ENCODE measurements at regions not wholly inside any gene's neighbourhood (a gene's known extent, or its start where the extent isn't known, plus 50 kb on each side); places are given as distances from the start of the nearest gene placed in this dataset.

DNA sequence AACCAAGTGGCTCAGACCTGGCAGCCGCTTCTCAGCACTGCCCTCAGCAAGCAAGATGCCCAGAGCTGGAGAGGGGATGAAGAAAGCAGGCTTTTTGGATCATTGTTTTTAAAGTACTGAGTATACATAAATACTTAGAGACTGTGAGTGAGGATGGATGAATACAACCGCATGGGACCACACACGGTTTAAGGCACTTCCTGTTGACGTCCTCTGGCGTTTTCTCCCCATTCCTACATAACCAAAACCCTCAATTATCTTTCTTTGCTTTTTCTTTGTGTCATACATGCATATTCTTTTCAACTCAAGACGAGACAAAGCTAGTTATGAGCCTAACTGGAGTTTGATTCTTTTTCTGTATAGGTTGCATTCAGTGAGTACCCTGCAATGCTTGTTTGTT lies 198.4 kb downstream of the GALR1 start:
- DNase-seq: no peak

DNA sequence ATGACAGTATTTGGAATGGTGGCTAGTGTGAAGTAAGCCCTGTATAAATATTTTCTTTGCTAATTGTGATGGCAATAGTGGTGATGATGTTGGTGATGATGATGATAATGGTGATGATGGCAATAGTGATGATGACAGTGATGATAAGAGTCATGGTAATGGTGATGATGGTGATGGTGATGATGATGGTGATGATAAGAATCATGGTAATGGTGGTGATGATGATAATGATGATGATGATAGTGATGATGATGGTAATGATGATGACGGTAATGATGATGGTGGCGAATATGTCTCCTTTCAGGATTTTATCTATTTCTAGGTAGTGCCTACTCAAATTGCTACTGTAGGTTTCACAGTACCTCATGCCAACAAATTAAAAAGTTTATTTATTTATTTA lies 205.4 kb downstream of the GALR1 start:
- DNase-seq: no peak

DNA sequence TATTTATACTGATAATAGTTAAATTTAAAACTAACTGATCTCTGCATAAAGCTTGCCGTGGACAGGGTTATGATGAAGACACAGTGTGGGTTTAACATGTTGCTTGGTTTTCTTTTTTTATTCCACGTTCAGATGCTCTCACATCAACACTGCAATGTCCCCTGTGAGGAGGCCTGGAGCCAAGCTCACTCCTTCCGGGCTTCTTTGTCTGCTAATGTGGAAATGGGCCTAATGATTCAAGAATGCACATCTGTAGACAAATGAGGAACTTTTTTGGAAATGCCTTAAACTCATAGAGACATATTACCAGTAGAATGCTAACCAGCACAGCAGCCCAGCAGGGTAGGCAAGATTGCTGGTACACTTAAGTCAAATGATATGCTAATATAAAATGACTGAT lies 208.0 kb downstream of the GALR1 start:
- DNase-seq: no peak

DNA sequence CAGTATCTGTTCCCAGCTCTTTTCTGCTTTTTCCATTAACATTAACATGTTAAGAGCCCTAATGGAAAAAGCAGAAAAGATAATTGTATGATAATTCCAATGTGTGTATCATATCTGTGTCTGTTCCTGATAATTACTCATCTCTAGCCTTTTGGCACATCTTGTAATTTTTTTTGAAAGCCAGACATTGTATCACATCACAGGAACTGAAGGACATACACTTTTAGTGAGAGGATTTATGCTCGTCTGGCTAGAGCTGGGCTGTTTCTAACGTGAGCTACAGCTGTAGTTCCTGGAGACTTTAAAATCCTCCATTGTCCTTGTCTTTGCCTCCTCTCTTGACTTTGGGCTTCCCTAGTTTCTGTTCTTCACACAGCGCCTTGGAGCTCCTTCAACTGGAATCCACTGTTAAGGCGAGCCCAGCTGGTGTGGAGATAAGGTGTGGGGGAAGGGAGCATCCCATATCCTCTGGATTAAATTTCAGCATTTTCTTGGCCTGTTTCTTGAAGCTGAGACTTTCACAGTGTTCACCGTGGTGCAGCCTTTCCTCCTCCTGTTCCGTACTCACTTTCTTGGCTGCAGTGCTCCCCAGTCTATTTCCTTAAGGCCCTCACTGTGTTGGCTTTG lies 211.5 kb downstream of the GALR1 start:
- DNase-seq: no peak

DNA sequence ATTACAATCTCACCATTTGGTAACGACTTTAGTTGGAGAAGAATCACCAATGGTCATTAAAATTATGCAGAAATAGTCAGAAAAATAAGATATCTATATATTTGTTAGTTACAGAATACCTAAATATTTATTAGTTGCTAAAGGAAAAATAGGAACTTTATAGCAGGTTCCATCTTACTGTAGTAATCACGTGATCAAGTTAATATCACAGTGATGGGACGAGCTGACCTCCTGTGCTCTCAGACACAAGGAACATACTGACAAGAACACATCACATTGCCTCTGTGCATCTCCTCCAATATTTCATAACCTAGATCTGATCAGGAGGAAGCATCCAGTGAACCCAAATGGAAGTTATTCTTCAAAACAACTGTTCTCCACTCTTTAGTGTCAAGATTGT lies 215.3 kb downstream of the GALR1 start:
- DNase-seq: no peak

DNA sequence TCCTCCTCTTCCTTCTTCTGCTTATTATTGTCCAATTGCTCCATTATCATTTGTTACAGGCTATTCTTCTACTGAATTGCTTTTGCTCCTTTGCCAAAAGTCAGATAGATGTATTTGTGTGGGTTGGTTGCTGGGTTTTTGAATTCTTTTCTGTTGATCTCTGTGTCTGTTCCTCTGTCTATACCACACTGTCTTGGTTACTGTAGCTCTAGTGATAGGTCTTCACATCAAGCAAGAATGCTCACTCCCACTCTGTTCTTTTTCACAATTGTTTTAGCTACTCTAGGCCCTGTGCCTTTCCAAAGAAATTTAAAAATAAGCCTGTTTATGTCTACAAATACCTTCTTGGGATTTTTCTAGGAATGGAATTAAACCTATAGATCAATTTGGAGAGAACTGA lies 217.2 kb downstream of the GALR1 start:
- no peak for DNase-seq

DNA sequence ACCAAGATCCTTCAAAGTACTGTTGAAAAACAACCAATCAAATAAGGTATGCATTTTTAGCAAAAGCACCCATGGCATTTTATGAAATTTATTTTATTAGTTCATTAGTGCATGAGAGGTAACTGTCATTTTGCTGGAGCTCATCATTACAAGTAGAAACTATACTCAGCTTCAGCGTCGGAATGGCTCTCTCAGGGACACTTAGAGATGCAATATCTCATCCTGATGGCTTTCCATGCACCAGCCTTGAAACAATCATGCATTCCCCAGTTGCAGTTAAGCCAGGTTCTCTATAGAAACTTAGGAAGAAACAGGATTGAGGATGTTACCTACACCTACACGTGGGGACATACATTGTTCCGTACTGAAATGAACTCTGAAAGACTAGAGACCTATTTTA lies 219.5 kb downstream of the GALR1 start:
- DNase-seq: no peak

DNA sequence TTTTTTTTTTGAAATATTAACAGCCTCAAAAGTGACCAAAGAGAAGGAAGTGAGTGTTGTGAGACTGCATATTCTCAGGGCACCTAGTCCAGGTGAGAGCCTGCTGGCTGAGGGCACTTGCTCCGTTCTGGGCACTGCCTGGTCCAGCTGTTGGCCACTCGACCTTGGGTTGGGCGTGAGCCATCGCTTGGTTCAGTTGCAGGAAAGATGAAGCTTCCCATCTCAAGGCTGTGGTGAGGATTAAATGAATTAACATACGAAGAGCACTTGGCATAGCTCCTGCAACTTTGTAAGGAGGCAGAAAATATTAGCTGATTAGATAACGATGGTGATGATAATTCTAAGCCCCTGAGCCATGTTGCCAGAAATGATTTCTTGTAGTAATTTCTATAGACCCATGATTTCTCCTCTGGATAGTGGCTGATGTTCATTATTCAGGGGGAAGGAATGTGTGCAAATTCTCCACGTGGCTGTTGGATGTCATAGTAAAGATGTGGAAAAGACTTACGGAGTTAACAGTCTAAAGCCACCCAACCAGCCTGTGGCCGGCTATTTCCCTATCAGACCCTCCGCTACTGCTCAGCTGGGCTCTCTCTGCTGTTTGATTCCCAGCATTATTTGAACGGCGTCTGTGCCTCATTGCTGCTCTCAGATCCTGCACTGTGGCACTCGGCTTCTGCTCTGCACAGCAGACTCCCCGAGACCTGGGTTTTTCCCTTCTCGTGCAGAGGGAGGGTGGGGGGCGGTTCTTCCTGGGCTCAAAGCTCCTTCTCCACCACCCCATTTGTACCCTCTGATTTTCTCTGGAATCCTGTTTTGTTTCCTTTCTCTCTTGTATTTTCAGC lies 221.1 kb downstream of the GALR1 start:
- DNase-seq: no peak

DNA sequence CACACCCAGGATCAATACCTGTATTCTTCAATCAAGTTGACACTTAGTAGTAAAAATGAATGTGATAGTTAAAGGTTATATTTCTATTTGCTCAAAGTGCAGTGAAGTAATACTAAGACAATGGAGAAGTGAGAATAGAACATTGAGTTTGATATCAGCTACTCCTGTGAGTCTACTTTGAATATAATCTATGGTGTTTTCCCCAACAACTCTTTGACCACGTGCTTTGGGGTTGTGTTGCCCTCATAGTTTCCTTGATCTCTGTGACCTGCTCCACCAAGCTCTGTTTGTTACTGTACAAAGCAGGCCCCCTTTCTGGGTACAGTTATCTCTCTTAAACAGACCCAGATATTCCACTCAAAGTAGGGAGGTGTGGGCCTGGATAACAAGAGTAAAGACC lies 222.9 kb downstream of the GALR1 start:
- DNase-seq: no peak

DNA sequence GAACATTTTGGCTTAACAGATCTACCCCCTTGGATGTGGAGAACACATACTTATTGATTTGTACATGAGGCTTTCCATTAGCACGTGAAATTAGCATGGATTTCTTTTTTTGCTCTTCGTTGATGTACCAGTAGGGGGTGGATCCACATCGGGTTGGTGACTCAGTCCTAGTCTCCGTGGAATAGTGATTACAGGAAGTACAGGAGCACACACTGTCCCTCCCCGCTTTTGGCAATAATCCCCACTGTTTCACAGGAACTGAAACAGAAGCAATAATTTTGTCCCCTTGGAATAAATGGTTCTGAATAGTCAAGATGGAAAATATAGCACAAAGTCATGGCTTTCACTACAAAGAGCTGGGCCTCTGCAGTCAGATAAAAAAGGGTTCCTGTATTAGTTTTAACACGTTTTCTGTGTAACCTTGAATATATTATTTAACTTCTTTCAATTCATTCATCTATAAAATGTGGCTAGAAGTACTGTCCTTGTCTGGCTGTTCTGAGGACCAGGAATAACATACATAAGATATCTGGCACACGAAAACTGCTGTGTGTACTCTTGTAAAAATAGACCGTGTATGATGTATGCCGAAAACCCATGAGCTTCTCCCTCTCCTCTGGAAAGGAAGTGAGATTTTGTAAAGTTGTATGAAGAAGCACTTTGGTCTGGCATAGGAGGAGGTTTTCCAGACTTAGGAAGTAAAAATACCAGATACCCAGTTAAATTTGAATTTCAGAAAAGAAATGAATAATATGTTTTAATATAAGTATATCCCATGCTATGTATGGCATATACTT lies 229.2 kb downstream of the GALR1 start:
- no peak for DNase-seq

DNA sequence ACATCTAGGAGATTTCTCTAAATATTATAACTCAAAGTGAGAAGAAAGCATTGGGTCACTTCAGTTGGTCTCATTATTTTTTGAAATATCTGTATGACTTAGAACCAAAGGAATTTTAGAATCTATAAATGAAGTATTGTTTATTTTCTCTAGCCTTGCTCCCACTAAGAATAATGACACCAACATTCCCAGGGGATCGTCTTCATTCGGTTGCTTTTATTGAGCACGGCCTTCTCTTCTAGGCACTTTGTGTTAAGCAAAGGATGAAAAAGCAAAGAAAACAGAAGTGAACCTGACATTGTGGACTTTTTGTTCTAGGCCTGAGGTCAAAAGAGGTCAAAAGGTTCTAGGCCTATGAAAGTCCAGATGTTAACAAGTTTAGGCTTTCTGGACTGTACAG lies 231.9 kb downstream of the GALR1 start:
- no peak for DNase-seq

DNA sequence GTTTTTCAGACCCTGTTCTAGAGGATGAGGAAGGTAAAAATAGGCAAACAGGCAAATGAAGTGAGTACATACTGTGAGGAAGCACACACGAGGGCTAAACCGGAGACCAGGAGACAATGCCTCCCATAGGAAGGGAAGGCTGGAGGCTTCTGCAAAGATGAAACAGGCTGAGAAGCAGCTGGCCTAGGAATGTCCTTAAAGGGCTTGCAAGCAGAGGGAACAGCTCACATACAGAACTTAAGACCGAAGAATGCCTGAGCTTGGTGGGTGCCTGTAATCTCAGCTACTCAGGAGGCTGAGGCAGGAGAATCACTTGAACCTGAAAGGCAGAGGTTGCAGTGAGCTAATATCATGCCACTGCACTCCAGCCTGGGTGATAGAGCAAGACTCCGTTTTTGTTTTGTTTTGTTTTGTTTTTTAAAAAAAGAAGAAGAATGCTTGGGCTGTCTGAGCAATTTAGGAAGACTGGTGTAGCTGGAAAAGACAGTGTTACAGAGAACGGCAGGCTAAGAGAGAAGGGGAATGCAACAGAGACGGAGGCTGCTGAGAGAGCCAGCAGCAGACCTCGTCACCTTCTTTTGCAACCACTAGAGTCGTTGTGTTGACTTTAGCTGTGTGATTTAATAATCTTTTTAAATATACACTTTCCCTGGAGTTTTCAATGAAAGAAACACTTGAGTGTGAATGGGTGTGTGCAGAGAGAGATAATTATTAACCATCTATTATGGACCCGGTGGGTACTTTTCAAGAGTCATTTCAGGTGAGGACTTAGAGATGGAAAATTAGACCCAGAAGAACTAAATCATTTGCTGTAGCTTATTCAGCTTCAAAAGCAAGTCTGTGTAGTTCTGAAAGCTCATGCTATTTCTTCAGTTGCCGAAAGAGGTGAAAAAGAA lies 232.8 kb downstream of the GALR1 start:
- no peak for DNase-seq

DNA sequence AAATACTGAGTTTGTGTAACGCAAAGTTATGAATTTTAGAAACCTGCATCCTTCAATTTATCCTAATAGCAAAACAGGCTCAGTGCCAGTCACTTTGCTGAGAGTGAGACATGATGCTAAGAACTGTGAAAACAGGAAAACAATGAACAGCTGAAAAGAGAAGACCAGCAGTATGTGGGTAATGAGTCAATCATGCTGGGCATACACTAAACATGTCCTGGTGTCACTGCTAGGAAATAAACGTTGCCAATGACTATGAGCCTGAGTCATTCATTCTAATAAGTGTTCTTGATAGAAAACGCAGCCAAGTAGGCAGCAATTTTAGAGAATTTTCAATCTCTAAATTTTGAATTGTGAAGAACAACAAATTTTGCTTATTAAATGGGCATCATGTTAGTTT lies 237.3 kb downstream of the GALR1 start:
- no peak for DNase-seq

DNA sequence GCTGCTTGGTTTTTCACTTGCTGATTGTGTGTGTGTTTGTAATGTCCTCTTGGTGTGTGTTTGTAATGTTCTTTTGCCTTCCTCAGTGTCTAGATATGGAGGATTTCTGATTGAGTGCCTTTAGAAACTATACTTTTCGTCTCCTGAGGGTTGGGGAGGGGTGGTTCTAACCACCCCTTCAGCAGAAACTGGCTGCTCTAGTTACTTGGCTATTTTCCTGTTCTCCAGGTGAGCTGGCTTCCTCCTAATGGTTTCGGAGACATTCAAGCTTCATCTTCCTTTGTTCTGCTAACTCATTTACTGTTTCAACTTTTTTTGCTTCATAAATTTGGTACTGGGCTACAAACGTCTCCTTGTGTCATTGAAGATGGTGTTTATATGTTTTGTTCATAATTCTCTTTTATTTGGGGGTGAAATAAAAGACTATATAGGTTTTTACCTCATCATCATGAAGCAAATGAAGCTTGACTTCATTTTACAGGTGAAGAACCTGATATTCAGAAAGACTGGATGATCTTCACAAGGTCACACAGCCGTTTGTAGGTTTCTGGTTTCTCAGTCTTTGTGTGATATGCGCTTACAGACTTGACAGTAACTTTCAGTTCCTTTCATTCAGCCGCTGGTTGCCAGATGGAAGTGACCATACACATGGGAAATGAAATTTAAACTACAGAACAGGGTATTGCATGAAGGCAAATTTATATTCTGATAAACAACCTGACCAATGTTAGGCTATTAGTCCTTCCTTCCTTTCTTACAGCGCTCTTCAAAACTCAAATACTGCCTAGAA lies 238.5 kb downstream of the GALR1 start:
- DNase-seq: no peak

DNA sequence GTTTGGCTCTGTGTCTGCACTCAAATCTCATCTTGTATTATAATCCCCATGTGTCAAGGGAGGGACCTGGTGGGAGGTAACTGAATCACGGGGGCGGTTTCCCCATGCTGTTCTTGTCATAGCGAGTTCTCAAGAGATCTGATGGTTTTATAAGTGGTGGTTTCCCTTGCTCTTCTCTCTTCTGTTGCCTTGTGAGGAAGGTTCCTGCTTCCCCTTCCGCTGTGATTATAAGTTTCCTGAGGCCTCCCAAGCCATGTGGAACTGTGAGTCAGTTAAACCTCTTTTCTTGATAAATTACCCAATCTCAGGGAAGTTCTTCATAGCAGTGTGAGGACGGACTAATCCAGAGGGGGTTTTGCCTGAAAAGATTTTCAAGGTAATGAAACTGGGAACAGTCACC lies 245.4 kb downstream of the GALR1 start:
- DNase-seq: no peak

DNA sequence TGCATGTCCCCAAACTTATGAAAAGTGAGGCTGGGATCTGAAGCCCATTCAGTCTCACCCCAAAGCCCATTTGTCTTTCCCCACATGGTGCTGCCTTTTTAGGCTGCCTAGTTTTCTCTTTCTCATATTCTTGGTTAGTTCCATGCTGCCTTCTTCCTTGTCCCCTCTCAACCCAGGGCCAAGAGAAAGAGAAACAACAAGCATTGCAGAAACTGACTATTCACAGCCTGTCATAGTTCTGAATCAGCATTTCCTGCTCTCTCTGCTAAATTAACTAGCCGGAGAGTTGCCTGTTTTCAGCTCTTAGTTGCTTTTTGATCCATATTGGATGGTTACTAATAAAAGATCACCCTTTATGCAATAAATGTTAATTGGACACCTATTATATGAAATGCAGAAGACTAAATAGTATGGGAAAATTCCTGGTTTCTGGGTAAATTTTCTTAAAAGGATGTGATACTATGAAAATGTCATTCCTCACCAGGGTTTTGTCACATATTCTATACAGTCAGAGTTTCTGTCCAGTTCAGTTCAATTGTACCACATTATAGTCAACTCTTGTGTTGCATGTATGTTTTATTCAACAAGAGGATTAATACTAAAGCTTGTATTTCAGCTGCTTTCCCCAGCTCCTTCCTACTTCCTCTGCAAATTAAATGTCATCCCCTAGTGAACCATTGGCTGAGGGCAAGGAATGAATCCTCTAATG lies 246.5 kb downstream of the GALR1 start:
- DNase-seq: no peak

DNA sequence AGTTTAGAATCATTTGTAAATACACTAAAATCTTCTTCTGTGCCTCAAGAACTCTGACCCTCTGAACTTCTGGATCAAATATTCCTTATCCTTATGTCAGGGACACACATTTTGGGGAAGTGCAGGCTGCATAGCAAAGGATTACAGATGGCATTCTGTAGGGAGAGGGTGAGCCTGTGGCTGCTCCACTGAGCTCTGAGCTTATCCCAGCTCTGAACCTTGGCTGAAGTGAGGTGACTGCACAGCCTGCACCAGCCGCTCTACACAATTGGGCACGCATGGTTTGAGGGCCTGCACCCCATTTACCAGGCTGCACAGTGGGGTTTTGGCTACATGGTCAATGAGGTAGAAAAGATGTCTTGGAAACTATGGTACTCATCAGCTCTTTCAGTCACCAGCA lies 251.6 kb downstream of the GALR1 start:
- no peak for DNase-seq

DNA sequence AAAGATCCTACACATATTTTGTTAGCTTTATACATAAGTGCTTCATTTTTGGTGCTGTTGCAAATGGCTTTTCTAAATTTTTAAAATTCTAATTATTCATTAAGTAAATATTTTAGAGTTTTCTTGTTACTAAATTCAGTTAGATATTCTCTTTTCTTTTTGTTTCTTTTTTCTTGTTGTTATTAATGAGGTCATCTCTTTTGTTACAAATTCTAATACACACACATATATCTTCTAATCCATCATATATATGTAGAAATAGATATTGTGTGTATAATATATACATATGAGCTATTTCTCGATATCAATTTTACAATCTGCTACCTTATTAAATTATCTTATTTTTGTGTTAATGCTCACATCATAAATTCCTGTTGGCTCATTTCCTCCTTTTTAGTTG lies 255.9 kb downstream of the GALR1 start:
- no peak for DNase-seq

DNA sequence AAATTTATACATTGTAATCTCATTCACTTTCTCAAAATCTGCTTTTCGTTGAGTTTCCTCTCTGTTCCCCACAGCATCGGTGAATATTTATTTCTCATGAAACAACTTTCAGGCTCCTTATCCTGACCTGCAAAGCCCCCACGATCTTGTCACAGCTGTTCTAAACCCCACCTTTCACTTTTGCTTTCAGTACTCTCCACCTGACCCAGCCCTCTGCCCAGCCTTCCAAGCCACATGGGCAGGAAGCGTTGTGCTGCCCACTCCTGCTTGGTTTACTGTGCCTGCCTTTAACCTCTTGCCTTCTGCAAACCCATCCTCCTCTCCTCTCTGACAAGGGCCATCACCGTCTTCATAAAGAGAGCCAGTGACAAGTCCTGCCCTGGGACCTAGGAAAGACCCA lies 262.5 kb downstream of the GALR1 start:
- no peak for DNase-seq

DNA sequence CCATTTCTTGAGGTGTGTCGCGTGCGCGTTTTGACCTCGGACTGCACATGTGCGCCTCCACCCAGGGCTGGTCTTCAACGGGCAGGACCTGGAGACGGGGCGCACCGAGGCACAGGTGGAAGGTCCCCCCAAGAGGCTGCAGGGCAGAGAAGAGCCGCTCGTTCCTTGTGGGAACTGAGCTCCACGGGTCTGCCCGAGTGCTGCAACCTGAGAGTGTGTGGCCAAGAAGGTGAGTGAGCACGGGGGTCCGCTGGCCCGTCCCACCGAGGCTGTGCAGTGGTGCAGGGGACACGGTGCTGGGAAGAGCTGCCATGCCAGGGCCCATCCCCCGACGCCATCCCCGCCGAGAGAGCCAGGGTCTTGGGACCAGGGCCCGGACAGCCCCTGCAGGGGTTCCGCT lies 268.3 kb downstream of the GALR1 start:
- no peak for DNase-seq

DNA sequence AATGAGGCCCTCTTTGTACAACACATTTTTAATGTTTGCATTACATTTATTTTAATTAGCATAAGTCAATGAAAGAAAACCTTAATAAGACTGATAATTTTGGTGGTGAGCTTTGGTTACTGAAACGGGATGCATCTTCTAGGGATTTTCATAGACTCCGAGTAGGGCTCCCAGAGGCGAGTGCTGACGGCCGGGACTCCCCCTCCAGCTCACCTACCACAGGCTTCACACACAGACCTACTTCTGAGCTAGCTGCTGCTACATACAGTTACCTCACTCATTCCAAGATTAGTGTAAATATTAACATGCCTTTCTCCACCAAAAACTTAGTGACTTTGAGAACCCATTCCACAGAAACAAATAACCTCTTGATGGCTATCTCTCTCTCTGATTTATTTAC lies 271.1 kb downstream of the GALR1 start:
- DNase-seq: no peak
